ENCODE measurements at regions not wholly inside any gene's neighbourhood (a gene's known extent, or its start where the extent isn't known, plus 50 kb on each side); places are given as distances from the start of the nearest gene placed in this dataset.
"Not testable (repeated sequence)": the region's sequence is repeated elsewhere in the genome, so short reads cannot be mapped to it uniquely, and the experiment has no call there.

DNA sequence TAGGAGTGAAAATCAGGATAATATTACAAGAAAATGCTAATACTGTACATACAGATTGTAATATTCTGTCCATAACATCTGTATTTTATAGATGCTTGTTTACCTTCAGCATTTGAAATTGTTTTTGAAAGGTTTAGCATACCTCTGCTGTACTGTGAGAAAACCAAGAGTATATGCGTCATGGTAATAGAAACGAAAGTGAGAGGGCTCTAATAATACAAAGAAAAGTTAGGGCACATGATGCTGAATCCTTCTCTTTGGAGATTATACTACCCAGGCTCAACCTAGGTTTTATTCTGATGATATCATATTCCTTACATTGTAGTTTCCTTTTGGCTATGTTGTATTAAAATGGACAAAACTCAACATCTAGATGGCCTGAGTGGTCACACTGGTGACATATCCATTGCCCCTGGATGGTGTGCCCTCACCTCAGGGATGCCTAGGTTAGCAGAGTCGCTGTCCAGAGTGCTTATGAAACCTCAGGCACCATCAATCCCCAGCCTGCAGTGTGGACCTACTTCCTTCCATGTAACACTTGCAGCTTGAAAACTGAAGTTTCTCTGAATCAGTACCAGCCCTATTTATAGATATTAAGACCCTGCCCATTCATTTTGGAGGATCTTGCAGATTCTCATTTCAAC is 253.7 kb downstream of the KCTD12 start:
- no peak for DNase-seq (ENCODE audit: low read depth in 4 of 4, low spot score in 3 of 4)

DNA sequence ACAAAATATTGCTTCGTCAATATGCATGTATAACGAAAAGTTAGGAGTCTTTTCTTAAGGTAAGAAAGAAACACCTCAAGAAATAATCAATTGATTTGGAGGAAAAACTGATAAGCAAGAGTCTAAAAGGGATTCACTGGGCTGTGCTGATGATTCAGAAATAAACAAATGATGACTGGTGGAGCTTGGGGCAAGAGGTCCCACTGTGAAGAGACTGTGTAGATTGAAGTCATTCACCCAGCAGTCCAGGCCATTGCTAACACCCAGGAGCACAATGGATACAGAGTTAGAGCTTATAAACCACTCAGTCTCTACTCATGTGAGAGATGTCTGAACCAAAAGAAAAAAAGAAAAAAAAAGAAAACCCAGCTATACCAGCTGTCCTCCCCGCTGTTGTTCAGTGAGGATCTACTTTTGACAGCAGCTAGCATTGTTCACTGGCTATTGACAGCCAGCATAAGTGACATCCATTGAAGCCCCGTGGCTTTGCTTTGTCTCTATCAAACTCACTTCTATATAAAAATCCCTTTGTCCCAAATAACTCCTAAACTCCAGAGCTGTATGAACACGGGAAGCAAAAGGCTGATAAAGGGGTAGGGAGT is 255.5 kb downstream of the KCTD12 start:
- no peak for DNase-seq (ENCODE audit: low read depth in 4 of 4, low spot score in 3 of 4)

DNA sequence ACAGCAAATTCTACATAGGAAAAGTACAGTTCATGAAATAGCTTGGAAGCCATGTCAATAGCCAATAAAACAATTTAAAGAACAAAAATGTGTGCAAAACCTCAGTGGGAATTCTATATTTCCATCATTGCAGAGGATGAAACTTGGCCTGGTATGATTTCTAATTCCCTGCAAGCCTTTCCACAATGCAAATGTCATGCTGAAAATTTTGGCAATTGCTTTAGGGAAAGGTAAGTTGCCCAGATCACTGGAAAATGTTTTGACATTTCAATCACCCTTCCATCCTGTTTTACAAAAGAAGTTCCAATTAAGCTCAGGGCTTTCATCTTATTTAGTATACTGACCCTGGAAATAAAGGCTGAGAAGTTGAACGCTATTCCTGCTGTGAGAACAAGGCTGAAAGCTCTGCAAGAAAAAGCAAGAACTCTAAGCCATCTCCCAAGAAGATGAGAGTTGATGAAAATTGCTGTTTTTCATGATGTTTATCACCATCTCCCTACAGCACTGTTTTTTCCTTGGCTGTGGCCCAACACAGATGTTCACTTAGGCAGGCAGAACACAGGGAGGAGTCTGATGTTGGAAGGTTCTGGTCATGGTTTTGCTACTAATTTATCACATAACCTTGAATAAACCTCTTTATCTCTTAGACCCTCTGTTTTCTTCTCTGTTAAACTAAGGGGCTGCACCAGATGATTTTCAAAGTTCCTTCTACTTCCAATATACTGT is 263.7 kb downstream of the KCTD12 start:
- no peak for DNase-seq (ENCODE audit: low read depth in 4 of 4, low spot score in 3 of 4)

DNA sequence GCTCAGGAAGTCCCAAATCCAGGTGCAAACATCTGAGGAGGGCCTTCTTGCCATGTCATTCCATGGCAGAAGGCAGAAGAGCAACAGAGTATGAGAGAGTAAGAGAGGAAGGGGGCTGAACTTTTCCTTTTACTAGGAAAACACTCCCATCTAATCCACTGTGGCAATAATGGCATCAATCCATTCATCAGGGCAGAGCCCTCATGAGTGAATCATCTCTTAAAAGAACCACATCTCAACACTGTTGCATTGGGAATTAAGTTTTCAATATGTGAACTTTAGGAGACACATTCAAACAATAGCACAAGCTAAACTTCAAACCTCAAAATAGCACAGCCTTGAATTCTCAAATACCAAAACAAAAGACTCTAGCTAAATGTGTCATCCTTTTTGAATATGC is 264.5 kb downstream of the KCTD12 start:
- no peak for DNase-seq (ENCODE audit: low read depth in 4 of 4, low spot score in 3 of 4)

DNA sequence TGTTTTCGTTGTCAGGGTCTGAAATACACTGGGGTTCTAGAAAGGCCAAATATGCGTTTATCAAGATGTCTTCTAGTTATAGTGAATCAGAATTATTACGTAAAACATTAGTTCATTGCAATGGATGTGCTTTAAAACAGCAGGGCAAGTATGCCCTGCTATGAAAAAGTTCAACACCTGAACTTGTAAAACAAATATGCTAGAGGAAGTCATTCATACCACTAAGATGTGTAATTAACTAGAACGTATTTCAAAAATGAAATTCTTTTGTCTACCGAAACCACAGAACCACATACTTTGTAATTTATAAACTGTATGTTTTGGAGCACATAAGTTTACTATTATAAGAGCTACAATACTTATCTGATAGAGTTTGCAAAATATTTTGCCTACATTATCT is 266.2 kb downstream of the KCTD12 start:
- DNase-seq (ENCODE audit: low read depth in 4 of 4, low spot score in 3 of 4): no peak

DNA sequence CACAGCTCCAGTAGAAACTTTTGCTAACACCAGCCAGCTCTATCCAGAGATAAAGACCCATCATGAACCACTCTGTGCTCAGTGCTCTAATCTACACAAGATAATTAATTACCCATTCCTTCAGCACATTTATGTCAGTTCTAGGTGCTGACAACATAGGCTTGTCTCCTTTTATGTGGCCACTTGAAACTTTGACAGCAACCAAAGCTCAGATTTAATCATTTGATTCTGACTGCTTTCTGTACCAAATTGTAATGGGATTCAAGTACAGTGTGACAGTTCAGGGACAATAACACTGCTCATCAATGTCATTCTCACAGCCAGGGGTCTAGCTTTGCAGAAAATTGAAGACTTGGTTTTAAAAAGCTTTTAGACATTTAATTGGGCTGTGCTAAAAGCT is 266.6 kb downstream of the KCTD12 start:
- no peak for DNase-seq (ENCODE audit: low read depth in 4 of 4, low spot score in 3 of 4)

DNA sequence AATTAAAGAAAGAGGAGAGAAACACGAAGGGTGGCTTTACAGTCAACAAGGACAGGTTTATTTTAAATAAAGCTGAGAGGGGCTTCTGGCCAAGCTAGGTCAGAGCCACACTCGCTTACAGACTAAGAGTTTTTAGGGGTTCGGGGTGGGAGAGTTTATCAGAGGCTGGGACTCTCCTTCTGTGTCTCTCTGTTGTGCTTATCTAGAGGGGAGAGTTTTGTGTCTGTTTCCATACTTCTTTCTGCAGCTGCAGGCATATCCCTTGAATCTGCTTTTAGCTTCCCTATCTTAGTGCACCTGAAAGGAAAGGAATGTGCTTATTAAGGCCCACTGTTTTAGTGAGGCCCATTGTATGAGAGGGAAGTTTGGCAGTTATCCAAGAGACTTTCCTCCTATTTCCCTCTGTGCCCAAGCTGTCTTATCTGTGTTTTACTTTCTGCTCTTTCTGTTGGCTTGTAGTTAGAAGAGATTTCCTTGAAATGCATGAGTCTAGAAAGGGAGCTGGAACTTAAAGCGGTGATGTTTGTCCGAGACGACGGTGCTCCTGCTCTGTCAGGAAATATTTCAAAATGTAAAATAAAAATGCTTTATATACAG is 275.3 kb downstream of the KCTD12 start:
- DNase-seq (ENCODE audit: low read depth in 4 of 4, low spot score in 3 of 4): no peak

DNA sequence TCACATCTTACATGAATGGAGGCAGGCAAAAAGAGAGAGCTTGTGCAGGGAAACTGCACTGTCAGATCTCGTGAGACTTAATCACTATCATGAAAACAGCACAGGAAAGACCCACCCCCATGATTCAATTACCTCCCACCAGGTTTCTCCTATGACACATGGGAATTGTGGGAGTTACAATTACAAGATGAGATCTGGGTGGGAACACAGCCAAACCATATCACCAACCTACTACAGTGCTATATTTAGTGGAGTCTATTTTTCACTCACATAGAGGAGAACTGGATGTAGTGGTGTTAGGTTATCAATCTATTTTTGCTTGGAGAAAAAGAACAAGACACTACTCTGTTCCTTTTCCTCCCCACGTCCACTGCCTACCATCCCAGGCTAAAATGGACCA is 276.6 kb downstream of the KCTD12 start:
- no peak for DNase-seq (ENCODE audit: low read depth in 4 of 4, low spot score in 3 of 4)

DNA sequence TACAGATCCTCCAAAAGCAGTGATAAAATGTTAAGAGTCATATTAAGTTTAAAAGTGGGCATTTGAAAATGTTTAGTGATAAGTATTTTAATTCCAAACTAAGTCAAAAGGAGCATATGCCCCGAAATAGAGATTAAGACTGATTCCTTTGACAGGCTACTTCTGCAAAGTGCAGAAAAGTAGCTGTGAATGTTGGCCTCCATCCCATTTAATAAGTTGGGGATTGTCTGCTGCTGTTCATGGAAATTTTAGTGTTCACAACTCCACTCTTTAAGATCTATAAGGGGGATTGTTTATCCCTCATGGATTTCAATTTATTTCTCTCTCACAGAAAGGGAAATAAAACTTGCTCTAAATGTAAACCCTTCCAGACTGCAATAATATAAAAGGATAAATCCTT is 278.3 kb downstream of the KCTD12 start:
- no peak for DNase-seq (ENCODE audit: low read depth in 4 of 4, low spot score in 3 of 4)

DNA sequence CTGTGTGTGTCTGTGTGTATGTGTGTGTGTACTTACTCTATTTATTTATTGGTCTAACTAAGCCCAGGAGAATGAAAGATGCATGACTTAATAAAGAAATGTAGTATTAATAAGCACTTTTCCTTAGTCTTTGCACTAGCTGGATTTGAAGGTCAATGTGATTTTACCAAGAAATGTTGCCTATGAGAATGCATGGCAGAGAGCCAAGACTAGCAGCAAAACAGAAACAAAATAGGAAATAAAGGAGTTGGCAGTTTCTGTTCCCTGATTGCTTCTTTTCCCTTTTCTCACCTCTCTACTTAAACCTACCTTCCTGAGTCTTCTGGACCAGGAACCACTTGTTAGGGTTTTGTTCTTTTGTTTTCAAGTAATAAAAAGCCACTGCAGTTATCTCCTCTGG is 286.1 kb downstream of the KCTD12 start:
- DNase-seq (ENCODE audit: low read depth in 4 of 4, low spot score in 3 of 4): peak in 1 of 4 donors; percentile 8

DNA sequence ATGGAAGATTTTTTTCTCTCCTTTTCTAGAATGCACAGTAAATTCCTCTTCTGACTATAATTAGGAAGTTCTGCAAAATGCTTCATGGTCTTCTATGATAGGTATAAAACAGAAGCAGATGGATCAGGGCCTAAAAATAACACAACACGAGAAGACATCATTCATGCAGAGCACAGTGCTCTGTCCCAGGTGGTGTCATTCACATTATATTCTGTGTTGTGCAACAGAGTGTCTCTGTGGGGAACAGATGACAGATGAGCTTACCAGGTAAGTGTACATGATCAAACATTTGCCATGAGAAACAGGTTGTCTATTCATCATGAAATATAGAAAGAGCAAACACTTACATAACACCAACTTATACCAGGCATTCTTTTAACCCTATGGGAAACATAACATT is 288.3 kb downstream of the KCTD12 start:
- DNase-seq (ENCODE audit: low read depth in 4 of 4, low spot score in 3 of 4): no peak

DNA sequence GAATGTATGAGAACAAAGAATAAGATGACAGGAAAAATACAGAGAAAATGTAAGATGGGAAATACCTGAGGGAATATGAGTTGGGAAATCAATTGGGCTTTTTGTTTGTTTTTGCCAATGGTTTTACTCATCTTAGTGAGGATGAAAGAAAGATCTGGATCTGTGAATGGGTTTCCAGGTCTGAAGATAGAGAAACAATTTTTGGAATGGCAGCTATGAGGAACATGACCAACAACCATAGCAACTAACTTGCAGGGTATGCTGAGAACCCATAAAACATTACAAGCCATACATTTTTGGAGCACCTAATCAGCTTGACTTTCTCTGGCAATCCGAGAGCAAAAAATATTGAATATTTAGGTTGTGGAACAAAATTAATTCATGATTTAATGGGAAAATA is 290.0 kb downstream of the KCTD12 start:
- DNase-seq (ENCODE audit: low read depth in 4 of 4, low spot score in 3 of 4): no peak

DNA sequence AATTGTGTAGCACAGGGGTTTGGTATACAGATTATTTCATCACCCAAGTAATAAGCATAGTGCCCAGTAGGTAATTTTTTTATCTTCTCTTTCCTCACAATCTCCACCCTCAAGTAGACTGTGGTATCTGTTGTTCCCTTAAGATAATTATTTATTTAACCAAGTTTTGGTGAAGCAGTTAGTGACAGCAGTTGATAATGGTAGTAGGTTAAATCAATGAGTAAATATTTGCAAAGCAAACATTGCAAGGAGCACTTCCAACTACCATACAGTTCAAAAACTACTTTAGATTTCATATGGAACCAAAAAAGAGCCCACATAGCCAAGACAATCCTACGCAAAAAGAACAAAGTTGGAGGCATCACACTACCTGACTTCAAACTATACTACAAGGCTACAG is 291.8 kb downstream of the KCTD12 start:
- DNase-seq (ENCODE audit: low read depth in 4 of 4, low spot score in 3 of 4): no peak

DNA sequence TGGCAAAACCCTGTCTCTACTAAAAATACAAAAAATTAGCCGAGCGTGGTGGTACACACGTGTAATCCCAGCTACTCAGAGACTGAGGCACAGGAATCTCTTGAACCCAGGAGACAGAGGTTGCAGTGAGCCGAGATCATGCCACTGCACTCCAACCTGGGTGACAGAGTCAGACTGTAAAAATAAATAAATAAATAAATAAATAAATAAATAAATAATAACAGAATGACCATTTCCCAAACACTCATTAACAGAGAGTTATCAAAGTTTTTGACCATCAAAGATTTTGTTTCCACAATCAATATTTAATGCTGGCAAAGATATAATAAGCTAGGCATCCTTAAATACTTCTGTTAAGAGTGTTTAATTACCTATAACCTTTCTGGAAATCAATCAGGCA is 299.4 kb downstream of the KCTD12 start:
- no peak for DNase-seq (ENCODE audit: low read depth in 4 of 4, low spot score in 3 of 4)

DNA sequence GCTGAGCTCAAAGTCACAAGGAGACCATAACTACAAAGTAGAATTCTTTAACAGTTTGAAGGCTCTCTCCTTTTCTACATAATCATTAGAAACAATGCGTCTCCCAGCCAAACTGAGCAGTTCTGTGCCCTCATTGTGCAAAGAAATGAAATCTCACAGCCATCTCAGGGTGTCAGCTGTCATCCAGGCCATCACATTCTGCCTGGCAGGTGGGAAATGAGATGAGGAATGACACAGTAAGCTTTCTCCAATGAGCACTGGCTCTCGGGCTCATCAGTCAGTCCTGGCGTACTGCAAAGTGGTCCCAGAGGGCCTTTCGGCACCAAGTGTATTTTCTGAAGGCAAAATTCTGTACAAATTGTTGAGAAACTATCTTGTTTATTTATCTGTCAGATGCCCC is 306.5 kb downstream of the KCTD12 start:
- DNase-seq (ENCODE audit: low read depth in 4 of 4, low spot score in 3 of 4): no peak

DNA sequence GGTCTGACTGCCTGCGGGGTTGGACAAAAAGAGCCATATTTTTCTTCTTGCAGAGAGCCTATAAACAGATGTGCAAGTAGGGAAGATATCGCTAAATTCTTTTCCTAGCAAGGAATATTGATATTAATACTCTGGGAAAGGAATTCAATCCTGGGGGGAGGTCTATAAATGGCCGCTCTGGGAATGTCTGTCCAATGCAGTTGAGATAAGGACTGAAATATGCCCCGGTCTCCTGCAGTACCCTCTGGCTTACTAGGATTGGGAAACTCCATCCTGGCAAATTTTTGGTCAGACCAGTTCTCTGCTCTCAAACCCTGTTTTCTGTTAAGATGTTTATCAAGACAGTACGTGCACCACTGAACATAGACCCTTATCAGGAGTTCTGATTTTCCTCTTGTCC is 310.6 kb downstream of the KCTD12 start:
- DNase-seq (ENCODE audit: low read depth in 4 of 4, low spot score in 3 of 4): not testable (repeated sequence)

DNA sequence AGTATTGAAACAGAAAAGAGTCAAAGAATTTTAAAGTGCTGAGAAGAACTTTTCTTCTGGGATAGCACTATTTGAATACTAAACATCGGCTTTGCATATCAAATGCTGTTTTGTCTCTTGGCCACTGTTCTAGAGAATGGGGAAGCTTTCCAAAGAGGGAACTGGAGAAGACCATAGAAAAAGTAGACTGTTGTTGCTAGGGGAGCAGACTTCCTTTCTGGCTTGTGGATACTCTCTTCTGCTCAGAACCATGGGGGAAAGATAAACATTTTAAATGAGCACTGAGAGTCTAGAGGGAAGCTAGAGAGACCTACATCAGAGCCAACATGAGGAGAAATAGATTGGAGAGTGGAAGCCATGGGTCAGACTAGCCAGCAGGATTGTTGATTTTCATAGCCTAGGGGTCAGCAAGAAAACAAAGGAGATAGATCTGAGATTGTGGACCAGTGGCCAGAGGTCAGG is 315.7 kb downstream of the KCTD12 start:
- no peak for DNase-seq (ENCODE audit: low read depth in 4 of 4, low spot score in 3 of 4)

DNA sequence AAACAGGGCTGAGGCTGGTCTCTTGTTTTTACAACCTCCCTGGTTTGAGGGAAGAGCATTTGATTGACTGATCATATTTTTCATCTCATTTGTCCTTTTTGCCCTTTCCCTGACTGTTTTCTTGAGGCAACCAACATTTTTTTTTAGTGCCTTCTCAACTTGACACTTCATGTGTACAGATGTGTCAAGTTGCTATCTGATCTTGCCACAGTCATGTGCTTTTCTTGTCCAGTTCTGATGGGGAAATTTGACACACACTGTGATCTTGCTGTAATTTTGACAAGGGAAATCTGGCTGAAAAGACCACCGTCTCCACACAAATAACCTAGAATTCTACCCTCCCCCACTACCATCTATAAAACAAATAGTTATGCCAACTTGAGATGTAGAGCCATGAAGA is 329.6 kb downstream of the KCTD12 start:
- no peak for DNase-seq (ENCODE audit: low read depth in 4 of 4, low spot score in 3 of 4)

DNA sequence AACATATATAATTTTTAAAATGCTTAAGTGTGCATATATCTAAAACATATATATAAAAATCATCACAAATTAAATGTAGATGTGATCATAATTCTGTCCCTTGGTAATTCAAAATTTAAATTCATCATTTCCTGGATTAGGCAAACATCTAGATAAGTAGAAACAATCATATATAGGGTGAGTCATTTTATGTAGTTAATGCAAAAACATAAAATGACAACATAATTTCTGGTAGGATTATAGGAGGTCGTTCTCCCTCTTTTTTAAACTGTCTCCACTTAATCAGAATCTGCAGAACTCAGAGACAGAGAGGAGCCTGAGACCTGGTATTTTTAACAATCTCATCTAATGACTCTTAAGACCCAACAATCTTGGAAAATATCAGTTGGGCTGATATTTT is 333.4 kb downstream of the KCTD12 start:
- no peak for DNase-seq (ENCODE audit: low read depth in 4 of 4, low spot score in 3 of 4)

DNA sequence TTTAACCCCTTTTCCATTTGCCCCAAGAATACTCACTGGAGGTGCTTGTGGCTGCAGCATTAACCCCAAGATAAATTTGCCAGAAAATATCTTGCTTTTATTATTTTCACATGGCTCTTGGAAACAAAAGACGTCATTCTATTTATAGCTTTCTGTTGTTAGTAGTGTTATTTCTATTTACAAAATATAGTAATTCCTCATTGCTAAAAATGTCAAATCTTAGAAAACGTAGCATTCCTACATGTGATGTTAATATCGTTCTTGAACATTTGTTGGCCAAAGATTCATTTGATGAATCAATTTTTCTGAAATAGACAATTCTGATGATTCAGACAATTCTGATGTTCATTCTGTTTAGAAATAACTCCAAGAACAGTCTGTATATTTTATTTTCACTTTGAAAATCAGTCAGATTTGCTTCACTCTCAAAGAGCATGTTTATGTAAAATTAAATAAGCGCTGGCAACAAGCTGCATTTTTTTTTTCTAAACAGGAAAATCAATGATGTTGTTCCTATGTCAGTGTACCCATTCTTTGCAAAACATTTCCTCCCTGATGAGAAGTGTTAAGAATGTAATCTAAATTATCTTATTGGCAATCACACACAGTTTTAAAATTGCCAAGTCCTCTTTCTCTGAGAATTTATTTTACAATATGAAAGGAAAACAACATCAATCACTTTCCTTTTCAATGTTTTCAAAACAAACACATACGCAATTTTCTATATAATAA is 334.0 kb downstream of the KCTD12 start:
- no peak for DNase-seq (ENCODE audit: low read depth in 4 of 4, low spot score in 3 of 4)

DNA sequence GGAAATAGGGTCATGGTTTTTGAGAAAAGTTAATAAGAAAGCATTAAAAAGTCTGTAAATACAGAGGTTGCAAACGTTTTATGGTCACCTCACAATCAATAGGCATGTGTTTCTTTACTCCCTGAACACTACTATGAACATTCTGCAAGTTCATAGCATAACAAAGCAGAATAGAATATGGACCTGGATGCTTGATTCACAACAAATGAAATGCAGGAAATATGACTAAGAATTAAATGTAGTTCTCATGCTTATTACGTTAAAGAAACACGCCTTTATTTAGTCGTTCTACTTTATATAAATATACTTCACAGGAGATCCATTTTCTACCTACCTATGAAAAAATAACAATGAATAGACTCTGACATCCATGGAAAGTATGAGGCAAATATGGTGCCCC is 344.0 kb downstream of the KCTD12 start:
- no peak for DNase-seq (ENCODE audit: low read depth in 4 of 4, low spot score in 3 of 4)

All from right renal pelvis (tissue), 4 donors.